ENCODE measurements at regions not wholly inside any gene's neighbourhood (a gene's known extent, or its start where the extent isn't known, plus 50 kb on each side); places are given as distances from the start of the nearest gene placed in this dataset.

DNA sequence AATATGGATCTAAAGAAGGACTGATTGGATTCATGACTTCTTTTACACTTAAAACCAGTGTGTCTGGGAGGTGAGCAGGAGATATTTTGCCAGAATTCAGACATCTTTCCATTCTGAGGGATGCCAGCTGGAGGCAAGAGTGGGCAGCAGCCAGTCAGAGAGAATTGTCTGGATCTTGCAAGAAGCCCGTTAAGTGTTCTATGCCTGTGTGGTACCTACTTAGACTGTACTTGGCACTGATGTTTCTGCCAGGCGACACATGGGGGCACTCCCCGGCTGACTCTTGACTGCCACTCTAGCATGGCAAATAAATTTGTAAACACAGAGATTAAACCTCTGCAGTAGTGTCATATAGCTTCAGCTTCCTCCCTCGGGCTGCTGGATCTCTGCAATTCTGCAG is 247.7 kb downstream of the UTP18 start:
- TF ChIP-seq, protein P1, sequence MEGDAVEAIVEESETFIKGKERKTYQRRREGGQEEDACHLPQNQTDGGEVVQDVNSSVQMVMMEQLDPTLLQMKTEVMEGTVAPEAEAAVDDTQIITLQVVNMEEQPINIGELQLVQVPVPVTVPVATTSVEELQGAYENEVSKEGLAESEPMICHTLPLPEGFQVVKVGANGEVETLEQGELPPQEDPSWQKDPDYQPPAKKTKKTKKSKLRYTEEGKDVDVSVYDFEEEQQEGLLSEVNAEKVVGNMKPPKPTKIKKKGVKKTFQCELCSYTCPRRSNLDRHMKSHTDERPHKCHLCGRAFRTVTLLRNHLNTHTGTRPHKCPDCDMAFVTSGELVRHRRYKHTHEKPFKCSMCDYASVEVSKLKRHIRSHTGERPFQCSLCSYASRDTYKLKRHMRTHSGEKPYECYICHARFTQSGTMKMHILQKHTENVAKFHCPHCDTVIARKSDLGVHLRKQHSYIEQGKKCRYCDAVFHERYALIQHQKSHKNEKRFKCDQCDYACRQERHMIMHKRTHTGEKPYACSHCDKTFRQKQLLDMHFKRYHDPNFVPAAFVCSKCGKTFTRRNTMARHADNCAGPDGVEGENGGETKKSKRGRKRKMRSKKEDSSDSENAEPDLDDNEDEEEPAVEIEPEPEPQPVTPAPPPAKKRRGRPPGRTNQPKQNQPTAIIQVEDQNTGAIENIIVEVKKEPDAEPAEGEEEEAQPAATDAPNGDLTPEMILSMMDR (IDR thresholded peaks at IDR 0.05), result no peak
- no peak for TF ChIP-seq POLR2A (IDR thresholded peaks at IDR 0.05)
- no peak for TF ChIP-seq EP300 (IDR thresholded peaks at IDR 0.05)
